BLaER1 treated with 17β-estradiol and CSF1 and Interleukin-3, amounts not matched to agents 10 nM and 100 nM (cell line): ENCODE measurements at regions not wholly inside any gene's neighbourhood (a gene's known extent, or its start where the extent isn't known, plus 50 kb on each side); places are given as distances from the start of the nearest gene placed in this dataset.
"Not testable (repeated sequence)": the region's sequence is repeated elsewhere in the genome, so short reads cannot be mapped to it uniquely, and the experiment has no call there.

Experiments used
- H3K27ac ChIP-seq, 11 experiments: shearing (Covaris generic); formaldehyde crosslinking; 2 replicates each; pipeline ENCODE4 v1.8.1; 2022
- H3K27me3 ChIP-seq, 11 experiments: shearing (Covaris generic); formaldehyde crosslinking; 2 replicates each; pipeline ENCODE4 v1.8.1; 2022
- H3K36me3 ChIP-seq, 11 experiments: shearing (Covaris generic); formaldehyde crosslinking; 2 replicates each; pipeline ENCODE4 v1.8.1; 2022
- H3K4me1 ChIP-seq, 10 experiments: shearing (Covaris generic); formaldehyde crosslinking; 2 replicates each; pipeline ENCODE4 v1.8.1; 2022
- H3K4me2 ChIP-seq, 11 experiments: shearing (Covaris generic); formaldehyde crosslinking; 2 replicates each; pipeline ENCODE4 v1.8.1; 2022
- H3K4me3 ChIP-seq, 10 experiments: shearing (Covaris generic); formaldehyde crosslinking; 2 replicates each; pipeline ENCODE4 v1.8.1; 2022
- H3K9ac ChIP-seq, 11 experiments: shearing (Covaris generic); formaldehyde crosslinking; 2 replicates each; pipeline ENCODE4 v1.8.1; 2022
- H3K9me3 ChIP-seq, 11 experiments: shearing (Covaris generic); formaldehyde crosslinking; replicated peaks in 1 of 11; 2 replicates each; pipeline ENCODE4 v1.8.1; 2022
- H4K20me1 ChIP-seq, 11 experiments: shearing (Covaris generic); formaldehyde crosslinking; 2 replicates each; pipeline ENCODE4 v1.8.1; 2022
- Cebpa-rat ChIP-seq, 11 experiments: shearing (Covaris generic); IDR thresholded peaks; 2 replicates each; pipeline ENCODE4 v1.8.1; 2022

DNA sequence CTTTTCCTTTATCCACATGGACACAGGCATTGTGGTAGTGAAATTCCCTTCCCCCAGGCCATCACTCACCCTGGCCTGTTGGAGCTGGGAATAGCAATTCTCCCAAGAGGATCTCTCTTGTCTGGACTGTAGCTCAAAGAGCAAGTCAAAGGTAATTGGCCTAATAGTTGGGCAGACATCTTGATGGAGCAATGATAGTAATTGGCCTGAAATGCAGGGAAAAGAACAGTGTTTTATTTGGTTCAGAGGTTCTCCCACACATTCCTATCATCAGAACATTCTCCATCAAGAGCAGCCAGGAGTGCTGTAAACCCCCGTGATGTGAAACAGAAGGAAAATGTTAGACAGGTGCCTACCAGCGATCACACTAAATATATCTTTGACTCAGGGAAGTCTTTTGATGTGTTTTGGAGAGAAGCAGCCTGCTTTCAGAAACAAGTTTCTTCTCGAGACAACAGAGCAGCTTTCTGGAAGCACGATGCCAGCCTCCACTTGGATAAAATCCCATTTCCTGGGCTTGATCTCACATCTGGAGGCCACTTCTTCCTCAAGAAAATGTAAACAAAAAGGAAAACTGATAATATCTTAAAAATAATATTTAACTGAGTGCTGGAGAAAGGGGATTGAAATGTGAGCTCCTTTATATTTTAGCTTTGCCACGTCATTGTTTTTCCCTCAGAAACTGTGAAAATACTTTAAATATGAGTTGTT, 198.1 kb upstream of the WWC1 start:
- Histone ChIP-seq H3K27ac (no peak overlapping the region), H4K20me1 (no peaks in the 10 kb centered on the region), H3K36me3 (peaks cover 0 to 77% (median 17%) of the 10 kb centered on the region in 11 experiments; a peak in 14 of 22 replicates), H3K4me2 (no peak overlapping the region), H3K9me3 (no peaks in the 10 kb centered on the region), H3K27me3 (no peaks in the 10 kb centered on the region), H3K4me3 (no peak overlapping the region), H3K9ac (no peak overlapping the region), H3K4me1 (no peaks in the 10 kb centered on the region)
- TF ChIP-seq Cebpa-rat (IDR thresholded peaks at IDR 0.05) = no peak

DNA sequence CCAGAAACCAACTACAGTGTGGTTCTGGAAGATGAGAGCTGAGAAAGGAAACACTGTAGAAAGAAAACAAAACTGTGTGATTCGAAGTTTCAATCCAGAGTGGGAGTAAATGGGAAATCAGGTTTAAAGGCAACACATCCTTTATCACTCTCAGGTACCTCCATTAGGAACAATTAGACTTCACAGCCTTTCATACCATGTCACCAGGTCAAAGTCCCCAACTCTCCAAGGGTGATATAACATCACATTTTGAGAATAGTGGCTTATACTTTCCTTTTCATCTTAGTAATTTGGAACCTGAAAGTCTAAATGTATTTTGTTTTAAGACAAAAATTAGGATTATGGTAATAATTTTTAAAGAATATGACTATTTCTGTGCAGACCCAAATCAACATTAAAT, 194.9 kb upstream of the WWC1 start:
- Histone ChIP-seq H3K36me3 (peaks cover 0 to 80% (median 17%) of the 10 kb centered on the region in 11 experiments; a peak in 14 of 22 replicates), H3K27me3 (no peaks in the 10 kb centered on the region), H3K9me3 (no peaks in the 10 kb centered on the region), H3K4me1 (no peaks in the 10 kb centered on the region), H4K20me1 (no peaks in the 10 kb centered on the region), H3K4me3 (no peak overlapping the region), H3K9ac (no peak overlapping the region), H3K4me2 (no peak overlapping the region), H3K27ac (no peak overlapping the region)
- no peak for TF ChIP-seq Cebpa-rat (IDR thresholded peaks at IDR 0.05)

DNA sequence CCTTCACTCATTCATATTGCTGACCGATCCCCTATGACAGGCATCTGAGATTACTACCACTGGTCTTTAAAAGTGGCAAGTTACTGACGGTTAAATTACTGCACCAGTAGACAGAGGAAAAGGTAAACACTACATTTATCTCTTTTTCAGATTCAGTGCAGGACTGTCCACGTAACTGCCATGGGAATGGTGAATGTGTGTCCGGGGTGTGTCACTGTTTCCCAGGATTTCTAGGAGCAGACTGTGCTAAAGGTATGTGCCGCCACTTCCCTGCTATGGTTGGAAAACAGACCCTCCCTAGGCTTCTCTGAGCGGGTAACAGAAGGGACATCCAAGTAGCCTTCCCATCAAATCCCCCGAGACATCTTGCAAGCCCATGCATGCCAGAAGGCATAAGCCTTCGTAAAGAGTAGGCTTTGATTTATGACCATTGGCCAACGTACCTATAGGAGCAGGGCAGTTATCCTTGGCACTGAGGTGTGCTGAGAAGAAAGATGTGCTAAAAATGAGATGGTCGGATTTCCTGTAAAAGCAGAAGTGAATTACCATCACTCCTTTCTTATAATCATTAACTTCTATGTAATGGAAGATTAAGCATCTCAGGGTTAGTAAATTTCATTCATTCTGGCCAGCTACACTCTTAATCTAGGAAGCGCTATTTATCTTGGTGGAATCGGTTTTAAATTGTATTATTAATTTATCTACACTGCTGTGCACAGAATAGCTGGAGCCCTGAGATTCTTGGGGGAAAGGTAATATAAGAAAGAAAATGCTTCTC, 193.4 kb upstream of the WWC1 start:
- Histone ChIP-seq H3K9ac (no peak overlapping the region), H3K4me3 (no peak overlapping the region), H4K20me1 (no peaks in the 10 kb centered on the region), H3K27me3 (no peaks in the 10 kb centered on the region), H3K36me3 (peaks cover 0 to 71% (median 6%) of the 10 kb centered on the region in 11 experiments; a peak in 14 of 22 replicates), H3K27ac (no peak overlapping the region), H3K4me1 (no peaks in the 10 kb centered on the region), H3K9me3 (no peaks in the 10 kb centered on the region), H3K4me2 (no peak overlapping the region)
- TF ChIP-seq Cebpa-rat (IDR thresholded peaks at IDR 0.05) = no peak

DNA sequence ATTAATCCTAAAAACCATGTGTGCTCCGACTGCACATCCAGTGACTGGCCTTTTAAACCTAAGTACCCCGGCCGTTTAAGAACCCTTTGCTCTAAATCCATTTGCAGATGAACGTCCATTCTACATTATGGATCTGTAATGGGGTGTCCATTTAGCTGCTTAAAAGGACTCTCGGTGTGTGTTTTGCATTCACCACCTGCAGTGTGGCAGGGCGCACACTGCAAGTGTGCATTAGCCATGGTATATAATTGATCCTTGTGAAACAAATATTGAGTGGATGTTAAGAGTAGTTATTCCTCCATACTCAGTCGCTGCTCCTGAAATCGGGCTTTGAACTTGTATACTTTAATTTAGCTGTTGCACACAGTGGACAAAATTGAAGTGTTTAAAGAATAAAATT, 190.1 kb upstream of the WWC1 start:
- H4K20me1 ChIP-seq = no peaks in the 10 kb centered on the region
- no peak overlapping the region for H3K4me3 ChIP-seq
- no peak for TF ChIP-seq Cebpa-rat (IDR thresholded peaks at IDR 0.05)
- no peak overlapping the region for H3K27ac ChIP-seq
- H3K9ac ChIP-seq = no peak overlapping the region
- H3K4me1 ChIP-seq = no peaks in the 10 kb centered on the region
- peaks cover 0 to 77% (median 6%) of the 10 kb centered on the region in 11 experiments; a peak in 13 of 22 replicates for H3K36me3 ChIP-seq
- H3K27me3 ChIP-seq = no peaks in the 10 kb centered on the region
- no peaks in the 10 kb centered on the region for H3K9me3 ChIP-seq
- no peak overlapping the region for H3K4me2 ChIP-seq

DNA sequence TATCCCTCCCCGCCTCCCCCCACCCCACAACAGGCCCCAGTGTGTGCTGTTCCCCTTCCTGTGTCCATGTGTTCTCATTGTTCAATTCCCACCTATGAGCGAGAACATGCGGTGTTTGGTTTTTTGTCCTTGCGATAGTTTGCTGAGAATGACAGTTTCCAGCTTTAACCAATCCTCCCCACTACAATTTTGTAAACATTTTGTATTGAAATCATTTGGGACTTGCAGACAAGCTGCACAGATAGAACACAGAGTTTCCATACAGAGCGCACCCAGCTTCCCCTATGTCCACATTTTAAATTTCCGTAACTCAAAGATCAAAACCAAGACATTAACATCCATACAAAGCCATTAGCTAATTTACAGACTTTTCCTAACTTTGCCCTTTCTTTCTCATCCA, 188.4 kb upstream of the WWC1 start:
- not testable (repeated sequence) for H3K4me2 ChIP-seq, H4K20me1 ChIP-seq, H3K4me1 ChIP-seq, H3K27ac ChIP-seq, H3K9me3 ChIP-seq, H3K27me3 ChIP-seq, H3K9ac ChIP-seq, H3K4me3 ChIP-seq
- peaks cover 0 to 83% (median 4%) of the 10 kb centered on the region in 11 experiments; a peak in 13 of 22 replicates for H3K36me3 ChIP-seq

DNA sequence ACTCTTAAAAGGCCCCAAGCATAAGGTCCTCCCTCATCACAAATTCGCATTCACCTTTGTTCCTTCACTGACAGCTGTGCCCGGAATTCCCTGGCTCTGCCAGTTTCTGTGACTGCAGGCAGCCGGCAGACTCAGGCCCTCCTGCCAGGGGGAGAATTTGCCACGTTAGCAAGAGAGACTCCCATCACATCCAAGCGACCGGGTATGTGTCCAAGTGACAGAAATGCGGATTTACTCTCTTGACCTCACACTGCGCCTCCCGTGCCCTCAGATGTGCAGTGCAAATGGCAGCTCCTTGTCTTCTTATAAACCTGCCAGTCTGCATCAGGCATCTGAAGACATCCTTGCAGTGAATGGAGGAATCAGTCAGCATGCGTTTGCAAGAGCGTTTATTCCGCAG, 187.1 kb upstream of the WWC1 start:
- Histone ChIP-seq H4K20me1 (no peaks in the 10 kb centered on the region), H3K4me2 (no peak overlapping the region), H3K9me3 (no peaks in the 10 kb centered on the region), H3K27me3 (no peaks in the 10 kb centered on the region), H3K4me1 (no peaks in the 10 kb centered on the region), H3K36me3 (peaks cover 0 to 83% (median 3%) of the 10 kb centered on the region in 11 experiments; a peak in 8 of 22 replicates), H3K4me3 (no peak overlapping the region), H3K9ac (no peak overlapping the region), H3K27ac (no peak overlapping the region)
- TF ChIP-seq Cebpa-rat (IDR thresholded peaks at IDR 0.05) = no peak

DNA sequence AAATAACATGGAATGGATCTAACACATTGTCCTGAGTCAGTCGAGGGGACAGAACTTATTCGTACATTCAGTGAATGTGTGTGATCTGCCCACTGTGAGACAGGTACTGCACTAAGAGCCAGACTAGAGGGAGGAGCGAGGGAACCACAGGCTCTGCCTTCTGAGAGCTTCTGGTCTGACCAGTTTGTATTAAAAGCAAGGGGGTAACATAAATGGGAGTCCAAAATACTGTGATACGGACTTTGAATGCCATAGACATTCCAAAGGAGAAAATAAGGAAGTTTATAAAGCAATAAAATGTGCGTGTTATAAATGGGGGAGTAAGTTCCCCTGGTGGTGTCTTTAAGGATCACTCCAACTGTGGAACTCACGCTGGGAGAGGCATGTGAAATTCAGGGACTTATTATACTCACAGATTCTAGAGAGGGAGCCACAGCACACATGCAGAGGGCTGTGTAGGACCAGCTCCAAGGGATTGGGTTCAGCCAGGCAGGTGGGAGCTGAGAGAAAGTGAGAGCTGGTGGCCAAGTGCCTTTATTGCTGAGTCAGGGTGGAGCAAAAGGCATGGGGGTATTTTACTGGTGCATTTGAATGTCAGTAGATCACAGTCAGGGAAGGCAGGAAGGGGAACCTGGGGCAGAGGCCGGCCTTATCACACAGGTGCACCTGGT, 186.5 kb upstream of the WWC1 start:
- Histone ChIP-seq H3K4me2 (no peak overlapping the region), H3K9me3 (no peaks in the 10 kb centered on the region), H3K36me3 (peaks cover 0 to 84% (median 4%) of the 10 kb centered on the region in 11 experiments; a peak in 8 of 22 replicates), H3K4me1 (no peaks in the 10 kb centered on the region), H3K9ac (no peak overlapping the region), H4K20me1 (no peaks in the 10 kb centered on the region), H3K27ac (no peak overlapping the region), H3K4me3 (no peak overlapping the region), H3K27me3 (no peaks in the 10 kb centered on the region)
- TF ChIP-seq Cebpa-rat (IDR thresholded peaks at IDR 0.05) = no peak

DNA sequence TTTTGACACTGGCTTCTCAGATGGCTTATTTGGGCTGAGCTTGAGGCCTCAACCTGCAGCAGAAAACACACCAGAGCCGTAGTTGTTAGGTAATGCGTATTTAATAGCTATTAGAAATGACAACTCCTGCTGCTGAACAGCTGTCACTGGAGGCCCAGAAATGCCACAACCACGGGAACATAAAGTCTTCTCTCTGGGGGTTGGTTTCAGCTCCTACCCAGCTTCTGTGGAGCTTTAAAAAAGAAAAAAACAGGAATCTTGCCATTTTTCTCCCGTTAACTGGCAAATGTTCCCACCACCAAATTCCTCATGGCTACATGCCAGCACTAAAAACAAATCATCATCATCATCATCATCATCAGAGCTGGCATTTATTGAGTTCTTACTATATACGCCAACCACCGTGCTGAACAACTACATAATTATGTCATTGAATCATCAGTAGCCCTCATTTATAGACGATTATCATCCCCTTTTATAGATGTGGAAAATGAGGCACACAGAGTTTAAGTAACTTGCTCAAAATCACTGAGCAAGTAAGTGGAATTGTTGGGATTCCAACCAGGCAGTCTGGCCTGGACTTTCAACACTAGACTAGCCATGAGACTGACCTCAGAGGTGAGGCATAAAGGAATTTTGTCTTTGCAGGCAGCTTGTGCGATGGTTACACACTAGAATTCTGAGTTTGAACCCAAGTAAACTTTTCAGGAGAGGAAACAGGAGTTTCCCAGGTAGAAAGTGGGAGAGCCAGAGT, 185.3 kb upstream of the WWC1 start:
- H3K4me3 ChIP-seq = no peak overlapping the region
- H3K4me2 ChIP-seq = no peak overlapping the region
- no peak for TF ChIP-seq Cebpa-rat (IDR thresholded peaks at IDR 0.05)
- no peak overlapping the region for H3K27ac ChIP-seq
- peaks cover 0 to 4% (median 0%) of the 10 kb centered on the region in 10 experiments; a peak in 2 of 20 replicates for H3K4me1 ChIP-seq
- no peaks in the 10 kb centered on the region for H4K20me1 ChIP-seq
- no peaks in the 10 kb centered on the region for H3K27me3 ChIP-seq
- no peak overlapping the region for H3K9ac ChIP-seq
- H3K36me3 ChIP-seq = peaks cover 0 to 82% (median 4%) of the 10 kb centered on the region in 11 experiments; a peak in 8 of 22 replicates
- no peaks in the 10 kb centered on the region for H3K9me3 ChIP-seq

DNA sequence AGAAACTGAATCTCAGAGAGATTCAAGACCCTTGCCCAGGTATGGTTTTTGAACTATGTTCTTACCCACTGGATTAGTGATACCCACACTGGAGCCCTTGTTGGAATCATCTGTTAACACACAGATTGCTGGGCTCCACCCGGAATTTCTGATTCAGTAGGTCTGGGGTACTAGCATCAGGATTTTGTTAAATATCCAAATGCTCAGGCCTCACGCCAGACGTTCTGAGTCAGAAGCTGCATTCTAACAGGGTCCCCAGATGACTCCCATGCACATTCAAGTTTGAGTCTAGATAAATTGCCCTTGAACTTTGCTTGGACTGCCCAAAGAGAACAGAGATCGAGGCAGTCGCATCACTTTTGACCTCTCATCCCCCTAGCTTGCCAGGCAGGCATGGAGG, 182.0 kb upstream of the WWC1 start:
- Histone ChIP-seq H4K20me1 (no peaks in the 10 kb centered on the region), H3K36me3 (peaks cover 0 to 76% (median 4%) of the 10 kb centered on the region in 11 experiments; a peak in 8 of 22 replicates), H3K27ac (no peak overlapping the region), H3K27me3 (no peaks in the 10 kb centered on the region), H3K9me3 (no peaks in the 10 kb centered on the region), H3K4me3 (no peak overlapping the region), H3K4me2 (no peak overlapping the region), H3K4me1 (peaks cover 0 to 8% (median 0%) of the 10 kb centered on the region in 10 experiments; a peak in 2 of 20 replicates), H3K9ac (no peak overlapping the region)
- TF ChIP-seq Cebpa-rat (IDR thresholded peaks at IDR 0.05) = no peak
